Left cardiac atrium (tissue), 4 donors: ENCODE measurements at regions not wholly inside any gene's neighbourhood (a gene's known extent, or its start where the extent isn't known, plus 50 kb on each side); places are given as distances from the start of the nearest gene placed in this dataset.
"Not testable (repeated sequence)": the region's sequence is repeated elsewhere in the genome, so short reads cannot be mapped to it uniquely, and the experiment has no call there.

Experiments used
- ATAC-seq, 2 donors: fragments of 200-7000 bp; cut with Tn5 transposase; one replicate each; pipeline ENCODE4 v1.9.1; 2020; ENCODE audit warnings: mild to moderate bottlenecking in 2 of 2, moderate library complexity in 2 of 2
- DNase-seq: peaks from one replicate; pipeline ENCODE4 v3.0.0-alpha.2; 2020
- intact Hi-C, 2 donors: fragments of 100-400 bp; cut with DNase I; formaldehyde crosslinking; loops; one replicate each; pipeline versions ENCODE4 v1.14.1 to v1.15.1; 2022 to 2023
- donor health status: DM: no; HTN: yes; CAD: no.
- donor health status: DM: no; HTN: yes; CAD: no; lungs with severe emphysema.
- donor health status: DM: yes; HTN: yes; CAD: no.
- donor health status: Dilated cardiomyopathy.

GRCh38 chr4:126113058-126113457, 798.3 kb downstream of the FAT4 start:
- intact Hi-C loops, result no loop called here

GRCh38 chr4:126123611-126124325, 809.0 kb downstream of the FAT4 start:
- DNase-seq, result no peak
- ATAC-seq, result no peak
- intact Hi-C loops, result no loop called here

More at GRCh38 chr4:126113058-126113457, 798.3 kb downstream of the FAT4 start:
- no peak for ATAC-seq
- DNase-seq, result no peak

- ATAC-seq (no peak), DNase-seq (no peak)
- intact Hi-C loops, result no loop called here
These were observed 810.1 kb downstream of the FAT4 start for GRCh38 chr4:126124818-126125217.

GRCh38 chr4:126130215-126130614, 815.5 kb downstream of the FAT4 start:
- ATAC-seq, result no peak
- DNase-seq, result no peak
- intact Hi-C loops, result no loop called here

- intact Hi-C loops, result no loop called here
- ATAC-seq (no peak), DNase-seq (no peak)
These were observed 822.4 kb downstream of the FAT4 start for GRCh38 chr4:126136922-126137781.

- intact Hi-C loops, result no loop called here
- DNase-seq (no peak), ATAC-seq (no peak)
These were observed 823.0 kb downstream of the FAT4 start for GRCh38 chr4:126137782-126138170.

- intact Hi-C loops, result no loop called here
- DNase-seq (no peak), ATAC-seq (no peak)
These were observed 829.9 kb downstream of the FAT4 start for GRCh38 chr4:126144543-126145237.

GRCh38 chr4:126168484-126168883, 853.7 kb downstream of the FAT4 start:
- intact Hi-C loops, result no loop called here
- ATAC-seq, result no peak
- DNase-seq, result no peak

GRCh38 chr4:126172126-126172525, 857.4 kb downstream of the FAT4 start:
- no peak for ATAC-seq
- intact Hi-C loops, result no loop called here
- no peak for DNase-seq

GRCh38 chr4:126174627-126175026, 859.9 kb downstream of the FAT4 start:
- intact Hi-C loops, result no loop called here
- no peak for ATAC-seq
- no peak for DNase-seq

- intact Hi-C loops, result no loop called here
- no peak for DNase-seq
- ATAC-seq, result no peak
These were observed 865.9 kb downstream of the FAT4 start for GRCh38 chr4:126180642-126181041.

- intact Hi-C loops, result no loop called here
- DNase-seq, result no peak
- no peak for ATAC-seq
These were observed 867.6 kb downstream of the FAT4 start for GRCh38 chr4:126182336-126182735.

- intact Hi-C loops, result no loop called here
- DNase-seq, result no peak
- no peak for ATAC-seq
These were observed 868.0 kb downstream of the FAT4 start for GRCh38 chr4:126182786-126183185.

- ATAC-seq, result no peak
- intact Hi-C loops, result no loop called here
- no peak for DNase-seq
These were observed 868.5 kb downstream of the FAT4 start for GRCh38 chr4:126183206-126183605.

GRCh38 chr4:126191536-126191935, 876.8 kb downstream of the FAT4 start:
- intact Hi-C loops, result no loop called here
- DNase-seq, result no peak
- no peak for ATAC-seq

- ATAC-seq, result no peak
- intact Hi-C loops, result no loop called here
These were observed 877.8 kb downstream of the FAT4 start for GRCh38 chr4:126192506-126192905.

GRCh38 chr4:126201251-126202138, 886.7 kb downstream of the FAT4 start:
- DNase-seq, ATAC-seq: not testable (repeated sequence)

More at GRCh38 chr4:126192506-126192905, 877.8 kb downstream of the FAT4 start:
- no peak for DNase-seq

GRCh38 chr4:126202226-126202625, 887.5 kb downstream of the FAT4 start:
- intact Hi-C loops, result no loop called here
- ATAC-seq (no peak), DNase-seq (no peak)

More at GRCh38 chr4:126201251-126202138, 886.7 kb downstream of the FAT4 start:
- intact Hi-C loops, result not testable (repeated sequence)

GRCh38 chr4:126207910-126208309, 893.2 kb downstream of the FAT4 start:
- no peak for DNase-seq
- intact Hi-C loops, result no loop called here
- ATAC-seq, result no peak
